Fibroblast of mammary gland (primary cell): ENCODE measurements at regions not wholly inside any gene's neighbourhood (a gene's known extent, or its start where the extent isn't known, plus 50 kb on each side); places are given as distances from the start of the nearest gene placed in this dataset.

Source experiments
- DNase-seq: peaks from one replicate; pipeline ENCODE4 v3.0.0-alpha.2; 2010; ENCODE audit warnings: low read depth
- H3K4me3 ChIP-seq: 2 replicates; pipeline ENCODE4 v1.5.1; 2011; ENCODE audit warnings: low read depth, mild to moderate bottlenecking, low read length, moderate library complexity; ENCODE audit not compliant: control insufficient read depth
- CTCF ChIP-seq: conservative IDR thresholded peaks from 2 replicates; pipeline ENCODE4 v1.5.1; 2011; ENCODE audit warnings: low read depth, low read length, inconsistent platforms; ENCODE audit not compliant: control insufficient read depth, insufficient read depth

- H3K4me3 ChIP-seq, result no peak overlapping the region
- no peak for TF ChIP-seq CTCF
- DNase-seq, result no peak
These were observed 93.5 kb upstream of the SIM2 start for GRCh38 chr21:36605426-36605825.

- no peak for TF ChIP-seq CTCF
- H3K4me3 ChIP-seq, result no peak overlapping the region
- no peak for DNase-seq
These were observed 92.5 kb upstream of the SIM2 start for GRCh38 chr21:36606287-36606982.

GRCh38 chr21:36606983-36607325 is 92.0 kb upstream of the SIM2 start:
- no peak for TF ChIP-seq CTCF
- DNase-seq, result no peak
- H3K4me3 ChIP-seq, result no peak overlapping the region

- DNase-seq, result no peak
- TF ChIP-seq CTCF, result no peak
- no peak overlapping the region for H3K4me3 ChIP-seq
These were observed 90.6 kb upstream of the SIM2 start for GRCh38 chr21:36608041-36608896.

- no peak for DNase-seq
- H3K4me3 ChIP-seq, result no peak overlapping the region
These were observed 90.1 kb upstream of the SIM2 start for GRCh38 chr21:36608897-36609225.

GRCh38 chr21:36609654-36610053 is 89.3 kb upstream of the SIM2 start:
- H3K4me3 ChIP-seq, result no peak overlapping the region
- no peak for TF ChIP-seq CTCF
- DNase-seq, result no peak

More at GRCh38 chr21:36608897-36609225, 90.1 kb upstream of the SIM2 start:
- no peak for TF ChIP-seq CTCF
